MCF 10A (cell line): ENCODE measurements at regions not wholly inside any gene's neighbourhood (a gene's known extent, or its start where the extent isn't known, plus 50 kb on each side); places are given as distances from the start of the nearest gene placed in this dataset.

Experiments used
- BruUV-seq: library from RNA; stranded (reverse); fragments of 400-500 nt; replicated peaks from 2 replicates; lab custom pipeline; 2021; lab: Mats Ljungman, UMichigan
- CTCF ChIA-PET: fragments of 300-600 bp; sonication (Branson Sonifier 250); formaldehyde crosslinking; extraction: SDS; loops from one replicate; lab custom pipeline; 2021; ENCODE audit warnings: antibody characterized with exemption, inconsistent platforms; lab: Yijun Ruan, JAX
- POLR2A ChIA-PET: fragments of 300-600, 350-650 bp; sonication (Branson Sonifier 250); formaldehyde crosslinking; extraction: SDS; loops from one replicate; lab custom pipeline; 2020; ENCODE audit warnings: antibody characterized with exemption, inconsistent platforms; lab: Yijun Ruan, JAX
- DNase-seq: peaks from one replicate; pipeline ENCODE4 v3.0.0-alpha.2; 2018; ENCODE audit not compliant: unreplicated experiment
- H3K27ac Mint-ChIP-seq: one replicate; pipeline ENCODE4 v1.8.0; 2022; ENCODE audit warnings: mild to moderate bottlenecking, low read depth, mixed read lengths; ENCODE audit not compliant: unreplicated experiment
- H3K27me3 Mint-ChIP-seq: one replicate; pipeline ENCODE4 v1.8.0; 2022; ENCODE audit warnings: mixed read lengths; ENCODE audit not compliant: insufficient read depth, unreplicated experiment
- H3K36me3 Mint-ChIP-seq: one replicate; pipeline ENCODE4 v1.8.0; 2022; ENCODE audit warnings: mild to moderate bottlenecking, moderate library complexity, mixed read lengths; ENCODE audit not compliant: insufficient read depth, unreplicated experiment
- H3K4me1 Mint-ChIP-seq: one replicate; pipeline ENCODE4 v1.8.0; 2022; ENCODE audit warnings: mixed read lengths; ENCODE audit not compliant: insufficient read depth, unreplicated experiment
- H3K4me3 Mint-ChIP-seq: one replicate; pipeline ENCODE4 v1.8.0; 2022; ENCODE audit warnings: mild to moderate bottlenecking, moderate library complexity, mixed read lengths; ENCODE audit not compliant: unreplicated experiment
- H3K9me3 Mint-ChIP-seq: one replicate; pipeline ENCODE4 v1.8.0; 2022; ENCODE audit warnings: mixed read lengths; ENCODE audit not compliant: unreplicated experiment
- CTCF ChIP-seq: fragments of 200-600 bp; IDR thresholded peaks from one replicate; pipeline ENCODE4 v1.8.0; 2022; ENCODE audit warnings: antibody characterized with exemption, mild to moderate bottlenecking; ENCODE audit not compliant: unreplicated experiment
- intact Hi-C: fragments of 100-400 bp; cut with micrococcal nuclease; formaldehyde crosslinking; loops from 2 replicates; pipeline ENCODE4 v1.14.1; 2022

- Mint-ChIP-seq H3K36me3 (no peaks in the 10 kb centered on the region), H3K4me3 (no peak overlapping the region), H3K27me3 (no peaks in the 10 kb centered on the region), H3K4me1 (peaks cover 5% of the 10 kb centered on the region), H3K27ac (no peak overlapping the region), H3K9me3 (no peaks in the 10 kb centered on the region)
- ChIA-PET POLR2A (no interaction called here), CTCF (interaction anchor here (0.9 to 1.7 kb wide), 3 partner anchors 66 to 526 kb away, joined by 3 to 4 read pairs (median 3); no protein-coding TSS in a partner anchor)
- no peak for DNase-seq
- no TSS peak for BruUV-seq
- intact Hi-C loops: loop anchor here (10.0 kb wide), 1 partner anchor 522 kb away; the partner anchor contains the start of gene ENC1
- TF ChIP-seq CTCF: no peak
Measured at GRCh38 chr5:74122979-74123590, 497.1 kb downstream of the ARHGEF28 start.

GRCh38 chr5:74122175-74122574, 496.2 kb downstream of the ARHGEF28 start:
- ChIA-PET CTCF (interaction anchor here (1.0 to 1.7 kb wide), 2 partner anchors 66 to 220 kb away, joined by 3 to 4 read pairs; no protein-coding TSS in a partner anchor), POLR2A (interaction anchor here (0.6 kb wide), 1 partner anchor 274 kb away, joined by 3 read pairs; no protein-coding TSS in a partner anchor)
- intact Hi-C loops: loop anchor here (10.0 kb wide), 1 partner anchor 523 kb away; the partner anchor contains the start of gene ENC1
- Mint-ChIP-seq H3K4me1 (no peaks in the 10 kb centered on the region), H3K27me3 (no peaks in the 10 kb centered on the region), H3K27ac (no peak overlapping the region), H3K9me3 (no peaks in the 10 kb centered on the region), H3K4me3 (no peak overlapping the region), H3K36me3 (no peaks in the 10 kb centered on the region)
- no peak for TF ChIP-seq CTCF
- no peak for DNase-seq
- no TSS peak for BruUV-seq

- Mint-ChIP-seq H3K27me3 (no peaks in the 10 kb centered on the region), H3K4me3 (no peak overlapping the region), H3K27ac (no peak overlapping the region), H3K4me1 (no peaks in the 10 kb centered on the region), H3K36me3 (no peaks in the 10 kb centered on the region), H3K9me3 (no peaks in the 10 kb centered on the region)
- BruUV-seq: no TSS peak
- intact Hi-C loops: loop anchor here (10.0 kb wide), 1 partner anchor 524 kb away; the partner anchor contains the start of gene ENC1
- POLR2A ChIA-PET: no interaction called here
- CTCF ChIA-PET: interaction anchor here (0.8 kb wide), 1 partner anchor 219 kb away, joined by 4 read pairs; no protein-coding TSS in a partner anchor
- DNase-seq: no peak
- TF ChIP-seq CTCF: no peak
Measured at GRCh38 chr5:74120585-74120984, 494.6 kb downstream of the ARHGEF28 start.

GRCh38 chr5:74118071-74118470, 492.1 kb downstream of the ARHGEF28 start:
- H3K4me1 Mint-ChIP-seq: no peaks in the 10 kb centered on the region
- no TSS peak for BruUV-seq
- TF ChIP-seq CTCF: no peak
- H3K4me3 Mint-ChIP-seq: no peak overlapping the region
- POLR2A ChIA-PET: no interaction called here
- intact Hi-C loops: no loop called here
- no peaks in the 10 kb centered on the region for H3K27me3 Mint-ChIP-seq
- no peak overlapping the region for H3K27ac Mint-ChIP-seq
- DNase-seq: no peak
- CTCF ChIA-PET: interaction anchor here (0.7 to 1.4 kb wide), 2 partner anchors 10 to 262 kb away, joined by 3 read pairs; no protein-coding TSS in a partner anchor
- no peaks in the 10 kb centered on the region for H3K36me3 Mint-ChIP-seq
- no peaks in the 10 kb centered on the region for H3K9me3 Mint-ChIP-seq
